Fibroblast of peridontal ligament (primary cell): ENCODE measurements at regions not wholly inside any gene's neighbourhood (a gene's known extent, or its start where the extent isn't known, plus 50 kb on each side); places are given as distances from the start of the nearest gene placed in this dataset.
A peak's percentile ranks its signal among the peaks of the same experiment; 100 is the strongest.

Source experiments
- DNase-seq: peaks from one replicate; pipeline ENCODE4 v3.0.0-alpha.2; 2010; ENCODE audit errors: extremely low read depth

- DNase-seq: peak; percentile 39
Measured at GRCh38 chr12:83826112-83826511, 1086.5 kb downstream of the SLC6A15 start.

- peak; percentile 8 for DNase-seq
Measured at GRCh38 chr12:83823386-83824045, 1089.1 kb downstream of the SLC6A15 start.

DNA sequence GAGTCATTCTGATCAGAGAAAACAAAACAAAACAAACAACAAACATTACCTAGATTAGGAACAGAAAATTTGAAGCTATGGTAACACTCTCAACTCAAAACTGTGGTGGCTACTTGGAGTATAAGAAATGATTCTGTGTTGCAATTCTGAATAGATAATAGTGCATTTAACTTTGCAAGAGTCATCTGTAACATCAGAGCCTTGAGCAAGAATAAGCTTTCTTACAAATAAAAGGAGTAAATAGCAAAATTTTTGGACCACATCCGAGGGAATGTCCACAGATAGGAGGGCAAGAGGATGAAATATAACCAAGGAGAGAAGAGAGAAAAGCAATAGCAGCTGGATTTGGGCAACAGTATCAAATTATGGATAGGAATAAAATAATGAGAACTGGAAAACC is 1090.6 kb downstream of the SLC6A15 start:
- DNase-seq: no peak

- DNase-seq: peak; percentile 12
Measured at GRCh38 chr12:83818881-83819280, 1093.7 kb downstream of the SLC6A15 start.

- no peak for DNase-seq
Measured at GRCh38 chr12:83817730-83818129, 1094.9 kb downstream of the SLC6A15 start.

DNA sequence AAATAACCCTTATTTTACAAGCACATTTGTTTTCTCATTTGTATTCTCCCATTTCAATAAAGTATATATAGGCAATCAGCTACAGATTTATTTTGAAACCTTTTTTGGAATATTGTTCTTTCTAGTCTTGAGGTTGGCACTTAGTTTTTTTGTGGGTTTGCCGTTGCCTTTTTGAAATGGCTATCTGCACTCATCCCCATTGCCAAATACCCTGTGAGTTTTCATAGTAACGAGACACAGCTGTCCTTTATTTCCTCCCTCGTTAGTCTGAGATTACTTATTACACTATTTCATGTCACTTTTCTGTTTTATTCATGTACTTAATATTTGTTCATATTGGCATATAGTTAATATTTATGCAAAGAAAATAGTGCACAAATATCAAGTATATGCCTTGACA is 1104.0 kb downstream of the SLC6A15 start:
- no peak for DNase-seq

DNA sequence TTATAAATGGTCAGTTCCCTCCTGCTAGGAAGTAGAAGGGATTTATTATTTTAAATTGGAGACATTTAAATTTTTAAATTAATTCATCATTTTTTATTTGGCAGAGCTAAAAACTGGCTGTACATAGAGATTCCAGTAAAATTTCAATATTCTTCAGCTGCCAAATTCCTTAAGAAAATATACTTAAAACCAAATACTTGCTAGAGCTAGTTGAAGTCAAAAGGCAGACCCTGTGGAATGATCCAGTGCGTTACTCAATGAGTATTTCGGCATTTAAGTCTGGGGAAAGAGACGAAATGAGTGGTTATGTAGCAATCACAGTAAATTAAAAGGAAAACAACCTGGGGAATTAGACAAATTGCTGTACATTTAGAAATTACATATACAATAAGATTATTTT is 1104.7 kb downstream of the SLC6A15 start:
- DNase-seq: peak; percentile 10

- no peak for DNase-seq
Measured at GRCh38 chr12:83805873-83806272, 1106.7 kb downstream of the SLC6A15 start.

DNA sequence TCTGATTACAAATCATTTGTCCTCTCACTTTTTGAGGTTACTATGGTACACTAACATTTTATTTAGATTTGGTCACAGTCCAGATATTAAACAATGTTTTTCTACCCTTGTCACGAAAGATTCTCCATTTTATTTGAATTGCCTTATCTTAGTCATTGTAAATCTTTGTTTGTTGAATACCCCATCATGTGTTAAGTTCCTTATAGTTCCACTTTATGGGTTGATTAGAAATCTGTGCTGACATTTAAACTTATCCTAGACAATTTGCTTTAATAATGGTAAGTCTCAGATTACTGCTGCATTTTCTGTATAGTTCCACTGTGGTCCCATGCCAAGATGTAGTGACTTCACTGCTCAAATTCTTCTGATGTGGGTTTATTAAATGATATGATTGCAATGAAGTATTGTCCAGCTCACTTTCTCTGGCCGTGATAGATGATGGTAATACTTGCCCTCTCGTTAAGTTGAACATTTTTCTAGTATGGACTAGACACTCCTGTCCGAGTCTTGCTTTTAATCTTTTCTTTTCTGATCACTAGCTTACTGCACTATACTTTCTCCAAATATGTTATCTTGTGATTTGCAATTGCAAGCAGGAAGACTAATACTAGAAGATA is 1107.3 kb downstream of the SLC6A15 start:
- DNase-seq: no peak

GRCh38 chr12:83801972-83802371 is 1110.6 kb downstream of the SLC6A15 start:
- DNase-seq: peak; percentile 3

DNA sequence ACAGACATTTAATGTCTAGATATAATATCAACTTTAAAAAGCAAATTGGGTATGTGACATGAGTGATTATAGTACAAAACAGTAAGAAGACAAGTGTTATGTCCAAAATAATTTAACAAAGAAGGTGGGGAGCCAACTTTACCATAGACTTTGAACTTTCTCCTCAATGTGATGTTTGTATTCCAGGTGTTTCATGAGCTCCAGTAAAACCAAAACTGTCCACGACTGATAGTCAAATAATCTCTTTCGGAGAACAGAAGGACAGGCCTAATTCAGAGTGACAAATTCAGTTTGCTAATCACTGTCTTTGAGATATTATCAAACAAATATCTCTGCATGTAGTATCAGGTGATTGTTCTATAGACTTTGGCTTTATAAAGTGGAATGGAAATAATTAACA is 1112.6 kb downstream of the SLC6A15 start:
- DNase-seq: no peak

DNA sequence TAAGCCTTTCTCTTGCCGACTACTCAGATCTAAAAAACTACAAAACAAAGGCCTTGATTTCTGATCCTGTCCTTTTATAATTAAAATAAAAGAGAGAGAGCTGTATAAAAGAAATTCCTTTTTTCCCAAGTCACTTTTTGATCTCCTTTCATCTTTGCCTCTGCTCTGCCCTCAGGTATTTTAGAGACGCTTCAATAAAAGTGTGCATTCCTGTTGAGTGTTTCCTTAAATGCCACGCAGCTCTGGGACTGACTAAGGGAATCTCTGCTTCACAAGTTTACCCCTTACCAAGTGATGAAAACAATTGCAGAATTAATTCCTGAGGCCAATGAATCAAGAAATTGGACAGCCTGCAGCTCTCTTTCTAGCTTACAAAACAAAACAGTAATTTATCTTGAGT is 1109.8 kb downstream of the TMTC2 start:
- DNase-seq: no peak

GRCh38 chr12:83793616-83794015 is 1106.9 kb downstream of the TMTC2 start:
- DNase-seq: no peak

DNA sequence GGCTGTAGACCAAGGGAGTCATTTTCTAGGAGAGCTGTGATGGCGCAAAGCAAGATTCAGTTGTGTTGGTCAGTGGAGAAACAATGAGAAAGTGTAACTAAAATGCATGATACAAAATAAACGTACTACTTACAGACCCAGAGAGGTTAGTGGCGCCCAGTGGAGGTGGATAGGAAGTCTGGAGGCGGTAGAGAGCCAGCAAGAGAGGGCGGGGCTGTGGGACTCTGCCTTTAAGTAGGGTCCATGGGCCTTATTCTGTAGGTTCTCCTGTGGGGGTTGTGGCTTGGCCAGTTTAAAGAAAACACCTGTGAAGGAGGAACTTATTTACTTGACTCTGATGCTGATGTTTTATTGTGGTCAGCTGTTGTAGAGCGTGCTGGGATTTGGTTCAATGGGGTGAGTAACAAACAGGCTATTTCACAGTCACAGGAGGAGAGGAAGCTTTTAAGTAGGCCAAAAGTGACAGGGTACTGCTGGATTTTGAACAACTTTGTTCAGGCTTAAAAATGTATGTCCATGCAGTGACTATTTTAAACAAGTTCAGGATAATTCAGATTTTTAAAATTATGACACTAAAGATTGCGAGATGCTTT is 1097.7 kb downstream of the TMTC2 start:
- DNase-seq: no peak

GRCh38 chr12:83779526-83779925 is 1092.8 kb downstream of the TMTC2 start:
- DNase-seq: no peak

DNA sequence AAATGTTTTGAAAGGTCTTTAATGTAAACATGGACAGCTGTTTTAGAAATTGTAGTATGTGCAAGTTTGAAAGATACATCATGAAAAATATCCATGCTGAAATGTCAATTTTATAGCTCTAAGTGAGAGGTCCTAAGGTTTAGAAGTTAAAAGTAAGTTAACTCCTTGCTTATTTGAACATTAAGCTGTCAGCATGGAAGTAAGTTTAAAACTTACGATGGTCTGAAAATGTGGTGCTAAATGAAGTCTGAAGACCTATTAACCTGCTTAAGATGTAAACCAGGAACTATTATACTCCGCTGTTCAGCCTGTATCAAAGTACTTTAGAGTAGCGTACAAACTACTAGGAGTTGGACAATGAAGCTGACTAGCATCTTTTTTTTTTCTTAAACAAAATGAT is 1082.4 kb downstream of the TMTC2 start:
- no peak for DNase-seq

DNA sequence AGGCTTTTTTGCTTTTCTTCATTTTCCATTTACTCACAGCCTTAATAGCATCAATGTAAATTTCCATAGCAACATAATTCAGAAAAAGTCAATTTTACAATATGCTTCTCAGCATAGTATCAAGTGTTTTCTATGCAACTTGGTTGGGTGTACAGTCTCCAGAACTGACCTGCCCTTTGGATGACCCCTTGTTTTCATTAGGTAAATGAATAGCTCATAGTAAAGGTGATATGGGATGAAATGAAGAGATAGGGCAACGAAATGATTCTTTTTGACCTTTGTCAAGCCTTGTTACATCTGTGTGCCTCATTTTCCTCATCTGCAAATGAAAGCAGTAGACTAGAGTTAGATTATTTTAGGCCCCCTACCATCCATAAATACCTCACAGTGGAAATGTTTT is 1081.0 kb downstream of the TMTC2 start:
- no peak for DNase-seq

GRCh38 chr12:83763425-83763824 is 1076.7 kb downstream of the TMTC2 start:
- DNase-seq: no peak

DNA sequence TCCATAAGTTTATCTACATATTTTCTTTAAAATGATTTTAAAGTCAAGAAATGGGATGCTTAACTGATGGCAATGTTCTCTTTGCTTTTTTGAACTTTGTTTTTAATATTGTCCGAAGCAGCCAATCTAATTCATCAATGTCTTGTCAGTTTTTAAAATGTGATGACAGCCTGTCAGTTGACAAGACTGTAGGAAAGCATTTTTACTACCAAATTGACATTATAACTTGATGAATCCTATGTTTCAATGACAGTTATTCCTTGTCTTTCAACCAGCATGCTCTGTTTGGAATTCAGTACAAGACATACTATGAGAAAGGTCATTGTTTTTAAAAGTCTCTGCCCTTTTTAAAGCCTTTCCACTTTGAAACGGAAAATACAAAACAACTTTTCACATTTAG is 1073.2 kb downstream of the TMTC2 start:
- DNase-seq: no peak

DNA sequence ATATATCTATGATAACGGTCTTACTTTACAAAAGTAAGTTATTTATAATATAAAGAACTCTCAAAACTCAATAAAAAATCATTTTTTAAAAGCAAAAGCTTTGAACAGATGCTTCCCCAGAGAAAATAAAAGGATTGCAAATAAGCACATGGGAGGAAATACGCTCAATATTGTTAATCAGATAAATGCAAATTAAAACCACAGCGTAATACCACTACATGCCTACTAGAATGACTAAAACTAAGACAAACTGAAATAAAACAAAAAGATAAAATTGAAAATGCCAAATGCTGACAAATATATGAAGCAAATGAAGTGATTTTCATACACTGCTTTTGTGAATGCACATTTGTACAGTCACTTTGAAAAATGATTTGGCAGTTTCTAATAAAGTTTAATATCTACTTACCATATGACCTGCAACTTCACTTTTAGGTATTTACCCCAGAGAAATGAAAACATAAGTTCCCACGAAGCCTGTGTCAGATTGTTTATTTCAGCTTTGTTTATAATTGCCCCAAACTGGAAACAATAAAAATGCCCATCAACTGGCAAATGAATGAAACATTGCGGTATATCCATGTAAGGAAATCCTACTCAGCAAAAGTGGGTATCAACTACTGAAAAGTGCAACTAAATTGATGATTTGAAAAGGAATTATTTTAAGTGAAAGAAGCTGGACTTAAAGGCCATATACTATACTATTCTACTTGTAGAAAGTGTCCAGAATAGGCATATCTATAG is 1072.4 kb downstream of the TMTC2 start:
- DNase-seq: no peak

DNA sequence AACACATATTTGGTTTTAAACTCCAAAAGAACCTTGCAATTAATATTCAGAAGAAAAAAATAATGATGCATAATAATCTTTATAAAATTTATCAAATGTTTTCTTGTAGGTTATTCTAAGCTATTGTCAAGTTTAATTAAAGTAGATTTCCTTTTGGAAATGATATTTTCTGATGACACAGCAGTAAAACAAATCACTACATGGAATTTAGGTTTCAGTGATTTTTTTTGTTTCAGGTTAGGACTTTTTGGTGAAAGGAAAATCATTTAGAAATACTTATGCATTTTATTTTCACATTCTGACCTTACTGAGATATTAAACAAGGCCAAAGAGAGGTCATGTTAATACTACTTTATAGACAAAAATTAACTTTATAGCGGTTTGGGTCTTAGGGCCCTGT is 1067.2 kb downstream of the TMTC2 start:
- DNase-seq: no peak

DNA sequence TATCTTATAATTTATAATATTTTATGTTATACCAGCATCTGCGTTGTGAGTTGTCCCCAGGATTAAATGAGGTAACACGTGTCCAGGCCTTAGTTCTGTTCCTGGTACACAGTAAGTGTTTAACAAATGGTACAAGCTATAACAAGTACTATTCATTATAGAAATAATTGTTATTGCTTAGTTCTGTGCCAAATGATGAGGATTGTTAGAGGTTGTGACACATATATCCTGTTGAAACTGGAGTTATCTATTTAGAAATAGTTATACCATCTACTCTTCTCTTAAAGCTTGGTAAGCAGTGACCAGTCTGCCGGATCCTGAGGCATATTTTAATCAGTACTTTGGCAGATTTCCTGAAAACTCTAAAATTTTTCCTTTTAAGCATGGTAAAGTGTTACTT is 1066.5 kb downstream of the TMTC2 start:
- DNase-seq: no peak

DNA sequence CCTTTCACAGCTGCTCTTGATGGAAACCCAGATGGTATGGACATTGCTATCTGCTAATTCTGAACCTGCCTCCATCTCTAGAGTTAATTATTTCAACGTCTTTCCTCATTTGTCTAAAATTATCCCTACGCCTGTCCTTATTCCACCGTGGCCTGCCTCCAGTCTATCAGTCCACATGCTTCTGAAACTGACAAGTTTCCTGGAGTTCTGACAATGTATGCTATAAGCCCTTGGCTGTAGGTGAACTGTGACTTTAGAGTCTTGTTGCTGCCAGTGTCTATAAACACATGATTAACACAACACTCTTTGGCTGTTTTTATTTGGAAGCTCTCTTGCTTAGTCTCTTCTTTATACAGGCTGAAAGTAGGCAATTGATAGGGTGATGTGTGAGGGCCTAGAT is 1052.9 kb downstream of the TMTC2 start:
- no peak for DNase-seq
